Endothelial cell of umbilical vein (primary cell): ENCODE measurements at regions not wholly inside any gene's neighbourhood (a gene's known extent, or its start where the extent isn't known, plus 50 kb on each side); places are given as distances from the start of the nearest gene placed in this dataset.

Experiments used
- BruUV-seq: library from RNA; stranded (reverse); fragments of 400-500 nt; replicated peaks from 2 replicates; lab custom pipeline; 2021; lab: Mats Ljungman, UMichigan
- CTCF ChIA-PET: fragments of 300-600, 350-600 bp; sonication (Branson Sonifier 250); formaldehyde crosslinking; loops from one replicate; lab custom pipeline; 2021; ENCODE audit warnings: antibody characterized with exemption, inconsistent platforms; lab: Charles Lee
- POLR2A ChIA-PET: fragments of 300-600, 350-600 bp; sonication (Branson Sonifier 250); formaldehyde crosslinking; loops from one replicate; lab custom pipeline; 2021; ENCODE audit warnings: antibody characterized with exemption, inconsistent platforms; lab: Charles Lee
- DNase-seq: peaks from one replicate; pipeline ENCODE4 v3.0.0-alpha.2; 2011; ENCODE audit warnings: low read depth, low spot score
- FAIRE-seq: peaks from 2 replicates; lab custom pipeline; 2011; peaks lifted over from hg19 to GRCh38; lab: Jason Lieb, UNC
- H2AFZ ChIP-seq: 2 replicates; pipeline ENCODE4 v1.6.0; 2012; ENCODE audit warnings: low read depth, low read length, control low read depth, inconsistent platforms
- H3K27ac ChIP-seq: 2 replicates; pipeline ENCODE4 v1.5.1; 2011; ENCODE audit warnings: low read depth, mild to moderate bottlenecking, control low read depth, low read length, moderate library complexity; ENCODE audit not compliant: insufficient read depth
- H3K27me3 ChIP-seq, 2 experiments: 2 replicates each; pipeline versions ENCODE4 v1.6.0 to v1.6.1; 2011; ENCODE audit warnings: low read length in 2 of 2, mixed read lengths in 1 of 2; ENCODE audit not compliant: control insufficient read depth in 2 of 2, insufficient read depth in 2 of 2
- H3K36me3 ChIP-seq, 2 experiments: 2 replicates in 1 of 2; 3 replicates in 1 of 2; pipeline ENCODE4 v1.5.1; 2011; ENCODE audit warnings: low read length in 2 of 2, mild to moderate bottlenecking in 1 of 2, moderate library complexity in 1 of 2; ENCODE audit not compliant: control insufficient read depth in 2 of 2, insufficient read depth in 2 of 2; ENCODE audit errors: extremely low read depth in 1 of 2
- H3K4me1 ChIP-seq: 3 replicates; pipeline ENCODE4 v1.5.1; 2011; ENCODE audit warnings: mild to moderate bottlenecking, low read length; ENCODE audit not compliant: control insufficient read depth, insufficient read depth; ENCODE audit errors: extremely low read depth
- H3K4me2 ChIP-seq: 2 replicates; pipeline ENCODE4 v1.6.1; 2011; ENCODE audit warnings: low read length, control low read depth, mixed read lengths; ENCODE audit not compliant: insufficient read depth
- H3K4me3 ChIP-seq, 3 experiments: fragments of 200-600 bp in 1 of 3; sonication (generic), shearing (Covaris generic) in 1 of 3; replicated peaks in 1 of 3; 2 replicates each; pipeline ENCODE4 v1.5.1; 2011 to 2016; ENCODE audit warnings: control low read depth in 3 of 3, low read length in 3 of 3, mild to moderate bottlenecking in 2 of 3, inconsistent platforms in 1 of 3, low read depth in 1 of 3, moderate library complexity in 1 of 3; ENCODE audit not compliant: insufficient read depth in 1 of 3
- H3K79me2 ChIP-seq: 2 replicates; pipeline ENCODE4 v1.6.0; 2012; ENCODE audit warnings: low read length, inconsistent platforms; ENCODE audit not compliant: control insufficient read depth, insufficient read depth
- H3K9ac ChIP-seq: replicated peaks from 2 replicates; pipeline ENCODE3; 2011; ENCODE audit warnings: low read length, control low read depth; ENCODE audit not compliant: insufficient read depth; ENCODE audit errors: extremely low read depth
- H3K9me1 ChIP-seq: replicated peaks from 3 replicates; pipeline ENCODE4 v1.6.0; 2011; ENCODE audit warnings: mild to moderate bottlenecking, low read length; ENCODE audit not compliant: control insufficient read depth, insufficient read depth; ENCODE audit errors: extremely low read depth
- H3K9me3 ChIP-seq: replicated peaks from 2 replicates; pipeline ENCODE4 v1.5.1; 2012; ENCODE audit warnings: low read length, inconsistent platforms; ENCODE audit not compliant: control insufficient read depth, insufficient read depth
- H4K20me1 ChIP-seq: replicated peaks from 2 replicates; pipeline ENCODE3; 2011; ENCODE audit warnings: mild to moderate bottlenecking, low read length; ENCODE audit not compliant: control insufficient read depth, insufficient read depth; ENCODE audit errors: extremely low read depth
- EZH2 ChIP-seq: IDR thresholded peaks from 2 replicates; pipeline ENCODE4 v1.6.1; 2012; ENCODE audit warnings: borderline replicate concordance, low read depth, mild to moderate bottlenecking, moderate library complexity, low read length, inconsistent platforms; ENCODE audit not compliant: severe bottlenecking
- FOS ChIP-seq: IDR thresholded peaks from 2 replicates; pipeline ENCODE4 v1.6.1; 2011; ENCODE audit warnings: mild to moderate bottlenecking, low read length, moderate library complexity, borderline replicate concordance; ENCODE audit not compliant: insufficient read depth
- GATA2 ChIP-seq: IDR thresholded peaks from 2 replicates; pipeline ENCODE4 v1.7.0; 2011; ENCODE audit warnings: low read depth, mild to moderate bottlenecking, moderate library complexity, mixed read lengths, low read length; ENCODE audit not compliant: insufficient read length, insufficient read depth
- JUN ChIP-seq: IDR thresholded peaks from 2 replicates; pipeline ENCODE4 v1.6.1; 2011; ENCODE audit warnings: borderline replicate concordance, low read depth; ENCODE audit not compliant: insufficient read length, insufficient read depth
- MYC ChIP-seq: IDR thresholded peaks from one replicate; pipeline ENCODE4 v1.6.1; 2011; ENCODE audit warnings: mild to moderate bottlenecking, low read depth, low read length
- POLR2A ChIP-seq: IDR thresholded peaks from 2 replicates; pipeline ENCODE4 v1.6.1; 2012; ENCODE audit warnings: low read depth, mild to moderate bottlenecking, control low read depth, low read length
- POLR2AphosphoS5 ChIP-seq: IDR thresholded peaks from 2 replicates; pipeline ENCODE4 v1.6.1; 2012; ENCODE audit warnings: low read depth, mild to moderate bottlenecking, control low read depth, low read length, moderate library complexity; ENCODE audit not compliant: insufficient read depth
- dilution Hi-C: fragments of 300-500 bp; cut with MboI; formaldehyde crosslinking; loops from one replicate; pipeline ENCODE4 v1.15.0; 2019; ENCODE audit warnings: low sequenced_read_pairs; ENCODE audit not compliant: extremely low pct_ligation_motif_present
- intact Hi-C: fragments of 100-400 bp; cut with micrococcal nuclease; formaldehyde crosslinking; loops from one replicate; pipeline ENCODE4 v1.10.0; 2022
- TF ChIP-seq, protein P1 (sequence below), 2 donors: IDR thresholded peaks; 1 replicate in 1 of 2; 2 replicates in 1 of 2; pipeline ENCODE4 v1.5.1; 2011; ENCODE audit warnings: low read length in 2 of 2, mild to moderate bottlenecking in 2 of 2, moderate library complexity in 2 of 2, control low read depth in 1 of 2, inconsistent platforms in 1 of 2, low read depth in 1 of 2; ENCODE audit not compliant: insufficient read depth in 1 of 2; ENCODE audit errors: extremely low read depth in 1 of 2
- TF ChIP-seq, protein P2 (sequence below): IDR thresholded peaks from 2 replicates; pipeline ENCODE4 v1.6.1; 2011; ENCODE audit not compliant: insufficient read depth, insufficient read length

DNA sequence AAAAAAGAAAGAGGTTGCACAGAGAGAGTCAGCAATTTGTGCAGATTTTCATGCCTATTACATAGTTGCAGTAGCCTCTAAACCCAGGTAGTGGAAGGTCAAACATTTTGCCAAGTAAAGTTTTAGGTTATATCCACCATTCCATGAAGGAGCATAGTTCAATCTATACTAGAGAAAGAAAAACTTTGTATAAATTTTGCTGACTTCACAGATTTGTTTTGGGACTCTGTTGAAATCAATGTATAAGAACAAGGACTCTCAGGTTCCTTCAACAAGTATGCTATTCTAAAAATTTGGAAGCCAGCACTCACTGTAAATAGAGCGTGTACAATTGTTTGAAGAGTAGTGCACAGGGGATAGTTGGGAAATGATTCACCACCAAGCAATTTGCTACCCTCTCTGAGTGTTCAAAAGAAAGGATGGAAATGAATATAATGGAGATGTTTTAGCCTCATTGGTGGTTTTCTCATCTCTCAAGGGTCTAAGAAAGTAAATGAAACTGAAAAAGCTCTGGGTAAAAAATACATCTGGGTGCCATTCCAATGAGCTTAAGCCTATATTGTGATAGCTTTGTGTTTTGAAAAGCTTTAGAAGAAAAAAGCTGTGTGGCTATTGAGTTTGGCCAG, 508.4 kb upstream of the LUZP2 start:
- no peak for FAIRE-seq
- no peak overlapping the region for H3K4me2 ChIP-seq
- ChIA-PET POLR2A (no interaction called here), CTCF (no interaction called here)
- dilution Hi-C loops (no loop called here), intact Hi-C loops (no loop called here)
- peaks cover 12% of the 10 kb centered on the region for H3K4me1 ChIP-seq
- H4K20me1 ChIP-seq = no peaks in the 10 kb centered on the region
- H3K9ac ChIP-seq = no peak overlapping the region
- H3K36me3 ChIP-seq = no peaks in the 10 kb centered on the region
- no peaks in the 10 kb centered on the region for H3K9me1 ChIP-seq
- no peaks in the 10 kb centered on the region for H3K27me3 ChIP-seq
- DNase-seq = peak; percentile 29
- H3K79me2 ChIP-seq = no peaks in the 10 kb centered on the region
- H3K27ac ChIP-seq = no peak overlapping the region
- H3K4me3 ChIP-seq = no peak overlapping the region
- no TSS peak for BruUV-seq
- no peak overlapping the region for H2AFZ ChIP-seq
- H3K9me3 ChIP-seq = no peaks in the 10 kb centered on the region
- TF ChIP-seq EZH2 = no peak
- TF ChIP-seq POLR2A = no peak
- peak; percentile 14 for TF ChIP-seq JUN
- TF ChIP-seq, protein P1, sequence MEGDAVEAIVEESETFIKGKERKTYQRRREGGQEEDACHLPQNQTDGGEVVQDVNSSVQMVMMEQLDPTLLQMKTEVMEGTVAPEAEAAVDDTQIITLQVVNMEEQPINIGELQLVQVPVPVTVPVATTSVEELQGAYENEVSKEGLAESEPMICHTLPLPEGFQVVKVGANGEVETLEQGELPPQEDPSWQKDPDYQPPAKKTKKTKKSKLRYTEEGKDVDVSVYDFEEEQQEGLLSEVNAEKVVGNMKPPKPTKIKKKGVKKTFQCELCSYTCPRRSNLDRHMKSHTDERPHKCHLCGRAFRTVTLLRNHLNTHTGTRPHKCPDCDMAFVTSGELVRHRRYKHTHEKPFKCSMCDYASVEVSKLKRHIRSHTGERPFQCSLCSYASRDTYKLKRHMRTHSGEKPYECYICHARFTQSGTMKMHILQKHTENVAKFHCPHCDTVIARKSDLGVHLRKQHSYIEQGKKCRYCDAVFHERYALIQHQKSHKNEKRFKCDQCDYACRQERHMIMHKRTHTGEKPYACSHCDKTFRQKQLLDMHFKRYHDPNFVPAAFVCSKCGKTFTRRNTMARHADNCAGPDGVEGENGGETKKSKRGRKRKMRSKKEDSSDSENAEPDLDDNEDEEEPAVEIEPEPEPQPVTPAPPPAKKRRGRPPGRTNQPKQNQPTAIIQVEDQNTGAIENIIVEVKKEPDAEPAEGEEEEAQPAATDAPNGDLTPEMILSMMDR (IDR thresholded peaks at IDR 0.05; ENCODE audit: extremely low read depth in 1 of 2, insufficient read depth in 1 of 2, low read depth in 1 of 2, low read length in 2 of 2) = no peak
- TF ChIP-seq GATA2 = no peak
- TF ChIP-seq, protein P2, sequence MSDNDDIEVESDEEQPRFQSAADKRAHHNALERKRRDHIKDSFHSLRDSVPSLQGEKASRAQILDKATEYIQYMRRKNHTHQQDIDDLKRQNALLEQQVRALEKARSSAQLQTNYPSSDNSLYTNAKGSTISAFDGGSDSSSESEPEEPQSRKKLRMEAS = no peak
- TF ChIP-seq MYC = no peak
- TF ChIP-seq FOS = peak; percentile 70
- TF ChIP-seq POLR2AphosphoS5 = no peak
